C4-2B (cell line): ENCODE measurements at regions not wholly inside any gene's neighbourhood (a gene's known extent, or its start where the extent isn't known, plus 50 kb on each side); places are given as distances from the start of the nearest gene placed in this dataset.

Experiments
- H3K27ac ChIP-seq: fragments of 450-650 bp; 2 replicates; pipeline ENCODE4 v1.5.1; 2017
- CTCF ChIP-seq: fragments of 450-650 bp; conservative IDR thresholded peaks from 2 replicates; pipeline ENCODE4 v1.5.1; 2017; ENCODE audit warnings: mild to moderate bottlenecking
- ZFX ChIP-seq: fragments of 450-650 bp; IDR thresholded peaks from 2 replicates; pipeline ENCODE4 v1.6.1; 2017

GRCh38 chr9:1604942-1605560 is 410.1 kb upstream of the SMARCA2 start:
- peak; percentile 84 for TF ChIP-seq CTCF
- TF ChIP-seq ZFX: no peak
- no peak overlapping the region for H3K27ac ChIP-seq

- no peak overlapping the region for H3K27ac ChIP-seq
- TF ChIP-seq ZFX: no peak
- TF ChIP-seq CTCF: no peak
These were observed 408.9 kb upstream of the SMARCA2 start for GRCh38 chr9:1606253-1606652.

- no peak for TF ChIP-seq CTCF
- no peak for TF ChIP-seq ZFX
These were observed 402.3 kb upstream of the SMARCA2 start for GRCh38 chr9:1612886-1613285.

GRCh38 chr9:1617419-1617818 is 397.7 kb upstream of the SMARCA2 start:
- no peak for TF ChIP-seq ZFX
- no peak for TF ChIP-seq CTCF
- no peak overlapping the region for H3K27ac ChIP-seq

More at GRCh38 chr9:1612886-1613285, 402.3 kb upstream of the SMARCA2 start:
- H3K27ac ChIP-seq: no peak overlapping the region

- H3K27ac ChIP-seq: no peak overlapping the region
- TF ChIP-seq CTCF: peak; percentile 65
- no peak for TF ChIP-seq ZFX
These were observed 395.0 kb upstream of the SMARCA2 start for GRCh38 chr9:1619915-1620710.

- TF ChIP-seq ZFX (no peak), CTCF (no peak)
- H3K27ac ChIP-seq: no peak overlapping the region
These were observed 377.7 kb upstream of the SMARCA2 start for GRCh38 chr9:1637401-1637800.

GRCh38 chr9:1639166-1639565 is 376.0 kb upstream of the SMARCA2 start:
- no peak overlapping the region for H3K27ac ChIP-seq
- TF ChIP-seq ZFX (no peak), CTCF (no peak)
